K562 (cell line): ENCODE measurements at regions not wholly inside any gene's neighbourhood (a gene's known extent, or its start where the extent isn't known, plus 50 kb on each side); places are given as distances from the start of the nearest gene placed in this dataset.

Source experiments
- TF ChIP-seq, protein P1 (sequence below): fragments of 200-600 bp; sonication (generic); IDR thresholded peaks from one replicate; pipeline ENCODE4 v1.6.1; 2012; ENCODE audit warnings: mild to moderate bottlenecking, low read depth, low read length, inconsistent platforms

DNA sequence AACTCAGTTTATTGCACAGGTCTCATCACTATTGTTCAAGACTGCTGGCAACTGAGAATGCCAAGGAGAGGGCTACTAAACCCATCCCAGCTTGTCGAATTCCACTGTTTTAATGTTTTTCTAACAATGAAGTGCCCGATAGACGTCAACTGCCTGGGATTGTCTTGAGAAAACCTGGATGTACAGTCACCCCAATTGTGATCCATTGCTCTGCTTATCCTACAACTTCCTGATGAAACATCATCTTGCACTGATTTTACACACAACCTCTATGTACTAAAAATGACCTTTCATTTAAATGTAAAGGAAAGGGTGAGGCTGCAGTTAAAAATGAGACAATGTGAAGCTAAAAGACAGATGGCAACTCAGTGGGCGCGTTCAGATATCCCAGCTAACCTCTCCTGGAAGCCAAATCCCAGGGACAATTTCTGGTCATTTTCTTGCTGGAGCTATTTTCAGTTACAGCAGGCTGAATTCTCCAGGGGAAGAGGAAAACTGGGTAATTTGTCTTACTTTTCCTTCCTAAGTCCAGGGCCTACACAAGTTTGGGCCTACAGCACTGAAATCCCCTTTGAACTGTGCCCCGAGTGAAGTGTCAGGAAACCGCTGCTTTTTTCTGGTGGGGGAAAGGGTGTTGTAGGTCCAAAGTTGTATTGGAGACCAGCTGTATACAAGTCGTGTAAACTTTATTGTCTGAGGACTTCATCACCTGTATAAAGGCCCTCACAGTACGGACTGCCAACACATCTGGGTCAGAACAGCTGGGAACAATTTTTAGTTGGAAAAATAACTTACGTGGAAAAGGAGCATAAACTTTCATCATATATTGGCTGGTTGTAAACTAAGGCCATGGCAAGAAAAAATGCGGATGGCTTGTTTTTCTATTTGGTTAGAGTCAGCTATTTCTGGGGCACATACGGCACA, 68.9 kb upstream of the LTBP1 start (continued):
- TF ChIP-seq, protein P1, sequence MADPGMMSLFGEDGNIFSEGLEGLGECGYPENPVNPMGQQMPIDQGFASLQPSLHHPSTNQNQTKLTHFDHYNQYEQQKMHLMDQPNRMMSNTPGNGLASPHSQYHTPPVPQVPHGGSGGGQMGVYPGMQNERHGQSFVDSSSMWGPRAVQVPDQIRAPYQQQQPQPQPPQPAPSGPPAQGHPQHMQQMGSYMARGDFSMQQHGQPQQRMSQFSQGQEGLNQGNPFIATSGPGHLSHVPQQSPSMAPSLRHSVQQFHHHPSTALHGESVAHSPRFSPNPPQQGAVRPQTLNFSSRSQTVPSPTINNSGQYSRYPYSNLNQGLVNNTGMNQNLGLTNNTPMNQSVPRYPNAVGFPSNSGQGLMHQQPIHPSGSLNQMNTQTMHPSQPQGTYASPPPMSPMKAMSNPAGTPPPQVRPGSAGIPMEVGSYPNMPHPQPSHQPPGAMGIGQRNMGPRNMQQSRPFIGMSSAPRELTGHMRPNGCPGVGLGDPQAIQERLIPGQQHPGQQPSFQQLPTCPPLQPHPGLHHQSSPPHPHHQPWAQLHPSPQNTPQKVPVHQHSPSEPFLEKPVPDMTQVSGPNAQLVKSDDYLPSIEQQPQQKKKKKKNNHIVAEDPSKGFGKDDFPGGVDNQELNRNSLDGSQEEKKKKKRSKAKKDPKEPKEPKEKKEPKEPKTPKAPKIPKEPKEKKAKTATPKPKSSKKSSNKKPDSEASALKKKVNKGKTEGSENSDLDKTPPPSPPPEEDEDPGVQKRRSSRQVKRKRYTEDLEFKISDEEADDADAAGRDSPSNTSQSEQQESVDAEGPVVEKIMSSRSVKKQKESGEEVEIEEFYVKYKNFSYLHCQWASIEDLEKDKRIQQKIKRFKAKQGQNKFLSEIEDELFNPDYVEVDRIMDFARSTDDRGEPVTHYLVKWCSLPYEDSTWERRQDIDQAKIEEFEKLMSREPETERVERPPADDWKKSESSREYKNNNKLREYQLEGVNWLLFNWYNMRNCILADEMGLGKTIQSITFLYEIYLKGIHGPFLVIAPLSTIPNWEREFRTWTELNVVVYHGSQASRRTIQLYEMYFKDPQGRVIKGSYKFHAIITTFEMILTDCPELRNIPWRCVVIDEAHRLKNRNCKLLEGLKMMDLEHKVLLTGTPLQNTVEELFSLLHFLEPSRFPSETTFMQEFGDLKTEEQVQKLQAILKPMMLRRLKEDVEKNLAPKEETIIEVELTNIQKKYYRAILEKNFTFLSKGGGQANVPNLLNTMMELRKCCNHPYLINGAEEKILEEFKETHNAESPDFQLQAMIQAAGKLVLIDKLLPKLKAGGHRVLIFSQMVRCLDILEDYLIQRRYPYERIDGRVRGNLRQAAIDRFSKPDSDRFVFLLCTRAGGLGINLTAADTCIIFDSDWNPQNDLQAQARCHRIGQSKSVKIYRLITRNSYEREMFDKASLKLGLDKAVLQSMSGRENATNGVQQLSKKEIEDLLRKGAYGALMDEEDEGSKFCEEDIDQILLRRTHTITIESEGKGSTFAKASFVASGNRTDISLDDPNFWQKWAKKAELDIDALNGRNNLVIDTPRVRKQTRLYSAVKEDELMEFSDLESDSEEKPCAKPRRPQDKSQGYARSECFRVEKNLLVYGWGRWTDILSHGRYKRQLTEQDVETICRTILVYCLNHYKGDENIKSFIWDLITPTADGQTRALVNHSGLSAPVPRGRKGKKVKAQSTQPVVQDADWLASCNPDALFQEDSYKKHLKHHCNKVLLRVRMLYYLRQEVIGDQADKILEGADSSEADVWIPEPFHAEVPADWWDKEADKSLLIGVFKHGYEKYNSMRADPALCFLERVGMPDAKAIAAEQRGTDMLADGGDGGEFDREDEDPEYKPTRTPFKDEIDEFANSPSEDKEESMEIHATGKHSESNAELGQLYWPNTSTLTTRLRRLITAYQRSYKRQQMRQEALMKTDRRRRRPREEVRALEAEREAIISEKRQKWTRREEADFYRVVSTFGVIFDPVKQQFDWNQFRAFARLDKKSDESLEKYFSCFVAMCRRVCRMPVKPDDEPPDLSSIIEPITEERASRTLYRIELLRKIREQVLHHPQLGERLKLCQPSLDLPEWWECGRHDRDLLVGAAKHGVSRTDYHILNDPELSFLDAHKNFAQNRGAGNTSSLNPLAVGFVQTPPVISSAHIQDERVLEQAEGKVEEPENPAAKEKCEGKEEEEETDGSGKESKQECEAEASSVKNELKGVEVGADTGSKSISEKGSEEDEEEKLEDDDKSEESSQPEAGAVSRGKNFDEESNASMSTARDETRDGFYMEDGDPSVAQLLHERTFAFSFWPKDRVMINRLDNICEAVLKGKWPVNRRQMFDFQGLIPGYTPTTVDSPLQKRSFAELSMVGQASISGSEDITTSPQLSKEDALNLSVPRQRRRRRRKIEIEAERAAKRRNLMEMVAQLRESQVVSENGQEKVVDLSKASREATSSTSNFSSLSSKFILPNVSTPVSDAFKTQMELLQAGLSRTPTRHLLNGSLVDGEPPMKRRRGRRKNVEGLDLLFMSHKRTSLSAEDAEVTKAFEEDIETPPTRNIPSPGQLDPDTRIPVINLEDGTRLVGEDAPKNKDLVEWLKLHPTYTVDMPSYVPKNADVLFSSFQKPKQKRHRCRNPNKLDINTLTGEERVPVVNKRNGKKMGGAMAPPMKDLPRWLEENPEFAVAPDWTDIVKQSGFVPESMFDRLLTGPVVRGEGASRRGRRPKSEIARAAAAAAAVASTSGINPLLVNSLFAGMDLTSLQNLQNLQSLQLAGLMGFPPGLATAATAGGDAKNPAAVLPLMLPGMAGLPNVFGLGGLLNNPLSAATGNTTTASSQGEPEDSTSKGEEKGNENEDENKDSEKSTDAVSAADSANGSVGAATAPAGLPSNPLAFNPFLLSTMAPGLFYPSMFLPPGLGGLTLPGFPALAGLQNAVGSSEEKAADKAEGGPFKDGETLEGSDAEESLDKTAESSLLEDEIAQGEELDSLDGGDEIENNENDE, result no peak
